Mononuclear cell (primary cell): ENCODE measurements at regions not wholly inside any gene's neighbourhood (a gene's known extent, or its start where the extent isn't known, plus 50 kb on each side); places are given as distances from the start of the nearest gene placed in this dataset.

Experiments used
- H3K27me3 ChIP-seq: 2 replicates; pipeline ENCODE4 v1.6.0; 2011; ENCODE audit warnings: low read length, control low read depth; ENCODE audit not compliant: insufficient read depth
- H3K4me1 ChIP-seq: 2 replicates; pipeline ENCODE4 v1.5.1; 2011; ENCODE audit warnings: mild to moderate bottlenecking, low read length, control low read depth; ENCODE audit not compliant: insufficient read depth
- H3K4me3 ChIP-seq: 2 replicates; pipeline ENCODE4 v1.5.1; 2011; ENCODE audit warnings: mild to moderate bottlenecking, low read length, moderate library complexity
- H3K9me3 ChIP-seq: 2 replicates; pipeline ENCODE4 v1.5.1; 2011; ENCODE audit warnings: low read depth, mild to moderate bottlenecking, control low read depth, low read length

DNA sequence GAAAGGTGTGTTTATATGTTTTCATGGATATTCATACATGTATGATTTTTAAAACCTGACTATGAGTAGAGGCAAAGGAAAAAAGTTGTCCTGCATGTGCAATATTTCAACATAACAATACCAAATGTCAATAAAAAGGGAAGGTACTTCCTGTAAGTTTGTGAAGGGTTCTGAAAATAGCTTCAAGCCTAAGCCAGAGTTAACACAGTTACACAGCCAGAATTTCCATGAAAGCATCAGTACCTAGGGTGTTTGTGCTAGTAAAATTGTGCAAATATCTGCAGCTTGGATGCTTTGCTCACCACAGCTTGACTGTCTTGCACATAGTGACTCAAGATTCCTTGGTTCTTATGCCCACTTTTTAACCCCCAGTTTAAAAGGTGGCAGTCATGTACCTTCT is 193.1 kb upstream of the FAR2 start:
- Histone ChIP-seq H3K27me3 (no peaks in the 10 kb centered on the region), H3K4me3 (no peak overlapping the region), H3K4me1 (no peaks in the 10 kb centered on the region), H3K9me3 (no peaks in the 10 kb centered on the region)

DNA sequence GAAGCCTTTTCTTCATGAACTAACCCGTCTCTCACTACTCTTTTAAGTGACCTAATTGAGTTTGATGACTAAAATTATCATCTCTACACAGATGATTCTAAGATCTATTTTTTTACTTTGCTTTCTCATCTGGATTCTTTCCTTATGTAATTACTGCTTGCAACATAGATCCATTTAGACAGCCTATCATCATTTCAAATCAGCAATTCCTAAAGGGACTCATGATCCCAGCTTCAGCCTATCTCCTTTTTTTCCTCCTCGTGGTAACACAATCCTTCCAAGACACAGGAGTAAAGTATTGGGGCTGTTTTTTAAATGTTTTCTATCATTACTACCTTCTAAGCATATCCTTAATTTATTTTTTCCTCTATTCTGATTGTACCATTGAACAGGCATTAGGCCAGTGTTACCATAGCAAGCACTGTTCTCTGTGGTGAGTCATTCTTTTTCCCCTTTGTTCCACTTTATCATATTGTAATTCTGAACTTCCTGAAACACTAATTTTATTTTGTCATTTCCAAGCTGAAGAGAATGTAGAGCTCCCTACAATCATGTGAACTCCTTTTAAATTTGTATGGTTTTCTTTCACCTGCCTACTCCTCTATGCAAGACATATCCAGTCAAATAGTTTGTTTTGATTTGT is 190.4 kb upstream of the FAR2 start:
- Histone ChIP-seq H3K9me3 (no peaks in the 10 kb centered on the region), H3K4me3 (no peak overlapping the region), H3K27me3 (no peaks in the 10 kb centered on the region), H3K4me1 (no peaks in the 10 kb centered on the region)

DNA sequence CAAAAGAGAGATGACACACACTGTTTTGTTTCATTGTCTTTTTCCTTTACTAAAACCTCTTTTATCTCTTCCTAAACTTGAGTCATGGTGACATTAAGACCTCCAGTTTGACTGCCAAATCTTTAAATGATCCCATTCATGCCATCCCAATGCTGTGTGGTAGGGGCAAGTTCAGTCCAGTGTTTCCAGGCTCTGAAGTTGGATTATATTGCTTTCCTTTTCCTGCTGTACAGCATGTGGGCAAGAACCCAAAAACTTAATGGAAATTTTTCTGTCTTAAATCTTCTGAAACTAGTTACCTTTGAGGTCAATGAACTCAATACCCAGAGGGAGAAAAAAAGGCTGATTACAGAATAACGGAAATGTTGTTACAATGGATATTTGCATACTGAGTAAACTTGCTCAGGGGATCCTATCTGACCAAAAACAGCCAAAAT is 187.1 kb upstream of the FAR2 start:
- no peaks in the 10 kb centered on the region for H3K4me1 ChIP-seq
- H3K27me3 ChIP-seq: no peaks in the 10 kb centered on the region
- no peak overlapping the region for H3K4me3 ChIP-seq
- H3K9me3 ChIP-seq: no peaks in the 10 kb centered on the region

DNA sequence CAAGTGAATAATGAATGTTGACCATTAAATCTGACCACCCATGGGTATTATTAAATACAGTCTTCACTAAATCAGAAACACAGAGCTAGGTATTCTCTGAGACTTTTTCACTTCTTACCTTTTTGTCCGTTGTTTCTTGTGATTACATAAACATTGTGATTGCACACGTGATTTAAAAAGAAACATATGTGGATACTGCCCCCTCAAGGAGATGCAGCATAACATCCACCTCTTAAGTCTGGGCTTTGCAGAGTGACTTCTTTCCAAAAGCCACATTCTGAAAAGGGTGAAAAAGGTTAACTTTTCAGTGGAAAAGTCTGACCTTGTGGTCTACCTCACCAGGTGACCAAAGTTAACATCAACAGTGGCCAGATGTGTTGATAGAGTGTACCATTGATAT is 185.5 kb upstream of the FAR2 start:
- Histone ChIP-seq H3K9me3 (no peaks in the 10 kb centered on the region), H3K27me3 (no peaks in the 10 kb centered on the region), H3K4me1 (no peaks in the 10 kb centered on the region), H3K4me3 (no peak overlapping the region)

DNA sequence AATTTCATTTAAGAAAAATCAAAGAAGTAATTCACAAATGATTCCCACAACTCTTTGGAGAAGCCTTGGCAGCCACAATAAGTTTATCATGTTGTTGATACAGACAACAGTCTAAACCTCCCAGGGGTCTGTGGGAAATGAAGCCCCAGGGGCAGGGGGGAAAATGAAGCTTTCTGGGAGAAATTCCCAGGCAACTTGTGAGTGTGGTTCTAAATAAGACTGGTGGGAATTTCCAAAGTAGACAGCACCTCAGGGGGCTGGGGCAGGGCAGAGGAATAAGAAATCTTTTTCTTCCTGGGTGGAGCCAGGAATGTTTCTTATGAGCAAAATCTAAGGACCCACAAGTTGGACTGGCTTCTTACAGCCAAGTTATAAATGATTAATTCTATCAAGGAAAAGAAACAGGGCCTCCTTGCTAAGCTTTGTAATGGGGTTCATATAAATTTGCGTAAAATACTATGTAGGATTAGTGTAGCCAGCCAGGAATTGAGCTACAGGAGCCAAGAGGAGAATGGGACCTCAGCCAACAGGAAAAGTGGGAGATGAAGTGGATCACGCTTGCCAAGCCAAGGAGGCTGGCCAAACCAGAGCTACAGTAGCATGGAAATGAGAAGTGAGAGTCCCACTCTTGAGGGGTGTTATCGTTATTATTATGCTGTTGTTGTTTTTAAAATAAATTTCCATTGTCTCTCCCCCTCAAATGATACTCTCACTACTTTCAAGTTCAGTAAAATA is 182.9 kb upstream of the FAR2 start:
- Histone ChIP-seq H3K9me3 (no peaks in the 10 kb centered on the region), H3K27me3 (no peaks in the 10 kb centered on the region), H3K4me3 (no peak overlapping the region), H3K4me1 (no peaks in the 10 kb centered on the region)

DNA sequence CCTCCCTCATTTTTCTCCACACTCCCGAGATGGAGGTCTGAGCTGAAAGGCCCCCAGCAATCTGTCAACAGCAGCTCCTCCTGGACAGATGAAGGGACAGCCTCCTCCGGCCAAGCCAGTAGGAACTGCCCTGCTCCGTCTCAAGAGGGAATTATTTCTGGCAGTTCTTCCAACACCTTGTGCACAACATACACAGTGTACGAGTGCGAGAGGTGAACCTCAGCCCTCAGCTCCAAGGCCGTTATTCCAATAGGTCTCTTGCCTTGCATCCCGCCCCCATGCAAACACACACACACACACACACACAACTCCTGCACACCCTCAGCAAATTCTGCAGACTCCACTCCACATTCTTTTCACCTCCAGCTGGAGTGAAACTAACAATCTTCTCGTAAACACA is 181.7 kb upstream of the FAR2 start:
- H3K9me3 ChIP-seq: no peaks in the 10 kb centered on the region
- H3K4me1 ChIP-seq: no peaks in the 10 kb centered on the region
- no peaks in the 10 kb centered on the region for H3K27me3 ChIP-seq
- no peak overlapping the region for H3K4me3 ChIP-seq

DNA sequence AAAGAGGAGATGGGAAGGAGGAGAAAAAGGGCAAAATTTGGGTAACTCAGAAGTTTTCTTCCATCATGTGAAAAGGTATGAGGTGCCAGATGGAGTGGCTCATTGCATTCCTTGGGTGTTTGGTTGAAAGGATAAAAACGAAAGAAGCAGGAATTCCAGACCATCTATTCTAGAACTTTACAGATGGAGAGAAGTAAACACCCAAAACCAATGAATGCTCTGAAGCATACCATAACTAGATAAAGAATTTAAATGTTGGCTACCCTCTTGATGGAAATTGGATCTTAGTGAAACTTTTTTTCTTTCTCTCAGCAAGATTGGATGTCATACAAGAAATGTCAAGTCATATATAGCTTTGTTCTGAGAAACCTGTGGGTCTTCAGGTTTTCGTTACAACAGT is 175.6 kb upstream of the FAR2 start:
- Histone ChIP-seq H3K9me3 (no peaks in the 10 kb centered on the region), H3K27me3 (no peaks in the 10 kb centered on the region), H3K4me1 (no peaks in the 10 kb centered on the region), H3K4me3 (no peak overlapping the region)

DNA sequence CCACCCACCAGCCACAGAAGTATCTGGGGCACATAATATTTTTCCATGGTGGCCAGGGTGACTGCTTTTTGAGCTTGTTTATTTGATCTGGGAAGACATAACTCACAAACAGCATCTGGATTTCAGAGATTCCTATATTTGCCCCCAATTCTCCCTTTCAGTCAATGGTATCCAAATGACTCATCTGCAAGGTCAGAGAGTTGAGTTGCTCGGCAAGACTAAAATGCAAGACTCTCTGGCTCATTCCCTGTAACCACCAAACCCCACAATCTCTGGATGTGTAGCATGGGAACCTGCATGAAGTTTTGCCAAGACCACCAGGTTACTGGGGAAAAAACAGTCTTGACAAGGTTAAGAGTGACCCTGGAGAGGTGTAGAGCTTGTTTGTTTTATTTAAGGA is 174.9 kb upstream of the FAR2 start:
- no peaks in the 10 kb centered on the region for H3K9me3 ChIP-seq
- no peak overlapping the region for H3K4me3 ChIP-seq
- no peaks in the 10 kb centered on the region for H3K27me3 ChIP-seq

DNA sequence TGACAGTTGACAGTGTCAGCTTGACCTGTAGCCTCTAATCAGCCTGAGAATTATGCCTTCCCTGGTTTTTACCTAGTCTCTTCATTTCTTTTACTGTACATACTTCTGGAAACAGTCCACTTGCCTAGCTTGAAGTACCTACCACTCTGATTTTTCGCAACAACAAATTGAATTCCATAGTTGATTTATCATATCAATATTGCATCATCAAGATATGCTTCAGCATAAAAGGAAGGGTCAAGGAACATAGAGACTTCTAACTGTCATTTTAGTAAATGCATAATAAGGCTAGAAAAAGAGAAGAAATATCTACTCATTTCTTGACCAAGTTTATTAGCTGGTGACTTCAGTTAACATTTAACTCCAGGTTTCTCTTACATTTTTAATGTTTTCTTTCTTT is 174.2 kb upstream of the FAR2 start:
- Histone ChIP-seq H3K9me3 (no peaks in the 10 kb centered on the region), H3K27me3 (no peaks in the 10 kb centered on the region), H3K4me1 (no peaks in the 10 kb centered on the region), H3K4me3 (no peak overlapping the region)

More for the DNA sequence above, 174.9 kb upstream of the FAR2 start:
- no peaks in the 10 kb centered on the region for H3K4me1 ChIP-seq

DNA sequence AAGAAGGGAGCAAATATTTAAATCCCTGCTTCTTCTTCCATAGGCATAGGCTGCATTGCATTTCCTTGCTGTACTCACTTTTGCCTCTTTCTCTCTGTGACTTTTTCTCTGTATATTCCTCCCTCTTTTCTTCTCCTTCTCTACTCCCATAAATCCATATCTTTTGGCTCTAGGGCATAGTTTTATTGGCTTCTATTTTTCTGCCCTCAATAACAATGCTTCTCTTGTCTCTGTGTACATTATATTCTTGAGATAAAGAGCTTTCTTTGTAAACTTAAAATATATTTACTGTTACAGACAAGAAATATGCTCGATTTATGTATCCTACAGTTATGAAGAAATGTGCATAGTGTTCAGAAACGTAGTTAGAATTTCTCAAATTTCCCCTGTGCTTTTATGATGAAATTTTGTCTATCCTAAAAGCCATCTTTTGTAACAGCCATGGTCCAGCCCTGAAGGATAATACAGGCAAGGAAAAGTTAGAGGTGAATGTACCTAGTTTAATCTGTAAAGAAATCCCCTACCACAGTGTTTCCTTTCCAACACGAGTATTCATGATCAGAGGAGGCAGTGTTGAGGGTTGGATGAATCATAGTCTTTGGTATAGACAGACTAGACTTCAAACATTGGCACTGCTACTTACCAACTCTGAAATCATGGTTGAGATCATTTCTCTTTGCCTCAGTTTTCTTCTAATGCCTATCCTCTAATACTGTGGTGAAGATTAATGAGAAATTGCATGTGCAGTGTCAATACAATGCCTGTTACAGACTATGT is 173.3 kb upstream of the FAR2 start:
- Histone ChIP-seq H3K27me3 (no peaks in the 10 kb centered on the region), H3K9me3 (no peaks in the 10 kb centered on the region), H3K4me1 (no peaks in the 10 kb centered on the region), H3K4me3 (no peak overlapping the region)

DNA sequence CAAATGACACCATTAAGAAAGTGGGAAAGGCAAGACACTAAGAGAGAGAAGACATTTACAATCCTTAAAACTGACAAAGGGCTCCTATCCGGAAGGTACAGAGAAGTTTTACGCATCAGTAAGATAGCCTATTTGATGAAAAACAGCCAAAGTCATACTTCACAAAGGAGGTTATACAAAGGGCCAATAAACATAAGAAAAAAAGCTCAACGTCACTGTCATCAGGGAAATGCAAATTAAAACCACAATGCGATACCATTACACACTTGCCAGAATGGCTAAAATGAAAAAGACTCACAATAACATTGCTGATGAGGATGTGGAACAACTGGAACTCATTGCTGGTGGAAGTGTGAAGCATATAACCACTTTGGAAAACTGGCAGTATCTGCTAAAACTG is 168.6 kb upstream of the FAR2 start:
- no peaks in the 10 kb centered on the region for H3K27me3 ChIP-seq
- H3K4me3 ChIP-seq: no peak overlapping the region
- no peaks in the 10 kb centered on the region for H3K9me3 ChIP-seq
- H3K4me1 ChIP-seq: no peaks in the 10 kb centered on the region

DNA sequence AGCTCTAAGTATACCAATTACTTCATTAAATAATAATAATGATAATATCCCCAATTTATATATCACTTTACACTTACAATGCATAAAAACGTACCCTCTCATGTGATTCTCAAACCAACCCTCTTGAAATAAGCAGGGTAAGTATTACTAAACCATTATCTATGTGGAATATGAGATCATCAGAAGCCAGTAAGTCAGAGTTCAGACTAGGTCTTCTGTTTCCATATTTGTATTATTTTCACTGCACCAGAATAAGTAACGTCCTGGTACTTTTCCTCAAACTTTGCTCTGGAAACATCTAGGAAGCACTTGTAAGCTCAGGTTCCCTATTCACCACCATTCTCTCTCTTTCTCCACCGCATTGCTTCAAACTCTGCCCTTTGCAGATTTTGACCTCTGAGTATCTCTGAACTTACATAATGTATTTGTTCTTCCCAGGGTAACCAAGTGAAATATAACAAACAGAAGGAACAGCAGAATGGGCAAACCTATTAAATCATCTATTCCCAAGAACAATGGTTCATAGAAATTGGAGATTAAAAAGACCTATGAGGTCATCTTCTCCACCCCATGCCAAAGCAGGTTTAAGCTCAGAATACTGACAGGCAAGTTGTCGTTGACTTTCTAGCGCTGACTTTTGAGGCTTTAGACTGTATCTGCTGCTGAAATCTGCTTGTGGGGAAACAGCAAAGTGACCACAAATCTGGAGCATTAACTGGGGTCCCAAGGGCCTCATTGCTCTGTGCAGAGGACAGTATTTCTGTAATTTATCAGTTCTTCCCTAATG is 161.3 kb upstream of the FAR2 start:
- Histone ChIP-seq H3K9me3 (no peaks in the 10 kb centered on the region), H3K27me3 (no peaks in the 10 kb centered on the region), H3K4me1 (no peaks in the 10 kb centered on the region), H3K4me3 (no peak overlapping the region)

DNA sequence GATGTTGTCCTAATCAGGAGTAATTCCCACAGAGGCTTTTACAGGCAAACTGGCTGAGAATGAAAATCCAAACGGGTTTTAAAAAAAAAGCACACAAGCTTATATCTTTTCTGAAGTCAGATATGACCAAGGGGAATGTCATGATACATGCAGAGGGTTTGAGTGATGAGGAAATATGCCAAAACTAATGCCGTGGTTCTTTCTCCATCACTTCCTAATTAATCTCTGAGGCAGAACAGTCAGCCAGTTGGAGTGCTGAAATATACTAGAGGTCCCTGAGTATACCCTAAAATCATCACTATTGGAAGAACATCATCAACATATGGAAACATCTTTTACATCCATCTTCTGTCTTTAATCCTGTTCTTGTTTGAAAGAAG is 160.8 kb upstream of the FAR2 start:
- Histone ChIP-seq H3K9me3 (no peaks in the 10 kb centered on the region), H3K27me3 (no peaks in the 10 kb centered on the region), H3K4me1 (no peaks in the 10 kb centered on the region), H3K4me3 (no peak overlapping the region)

DNA sequence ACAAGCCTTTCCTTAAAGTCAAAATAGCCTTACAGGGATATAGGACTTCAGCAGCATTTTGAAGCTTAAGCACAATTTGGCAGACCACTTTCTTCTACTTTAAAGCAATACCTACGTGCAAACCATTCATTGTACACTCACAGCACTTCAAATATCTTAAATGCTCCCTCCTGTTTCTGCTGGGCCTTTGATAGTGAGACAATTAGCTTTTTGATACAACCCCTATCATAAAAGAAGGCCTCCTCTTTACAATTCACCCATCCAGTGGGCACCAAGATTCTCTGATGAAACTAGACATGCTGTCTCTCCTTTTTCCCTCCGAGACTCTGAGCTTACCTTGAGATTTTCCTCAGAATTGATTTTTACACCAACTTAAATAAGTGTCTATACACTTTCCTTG is 157.5 kb upstream of the FAR2 start:
- H3K4me3 ChIP-seq: no peak overlapping the region
- H3K27me3 ChIP-seq: no peaks in the 10 kb centered on the region
- H3K9me3 ChIP-seq: no peaks in the 10 kb centered on the region
- H3K4me1 ChIP-seq: no peaks in the 10 kb centered on the region

DNA sequence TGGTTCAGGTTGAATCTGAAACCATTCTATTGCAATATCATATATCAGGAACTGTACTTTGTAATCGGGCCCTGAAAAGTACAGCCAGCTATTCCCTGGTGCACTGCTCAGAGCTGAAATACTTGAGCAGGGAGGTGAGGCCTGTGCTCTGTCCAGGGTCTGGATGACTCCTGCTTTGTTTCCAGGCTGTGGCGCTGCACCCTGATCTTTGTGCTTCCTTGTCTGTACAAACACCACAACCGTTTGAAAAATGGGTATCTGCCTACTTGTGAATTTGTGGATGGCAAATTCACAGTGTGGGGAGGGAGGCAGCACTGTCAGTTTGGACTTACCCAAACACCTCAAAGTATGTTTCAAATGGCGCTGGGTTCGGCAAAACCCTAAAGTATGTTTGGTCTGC is 155.4 kb upstream of the FAR2 start:
- Histone ChIP-seq H3K27me3 (no peaks in the 10 kb centered on the region), H3K4me3 (no peak overlapping the region), H3K4me1 (no peaks in the 10 kb centered on the region), H3K9me3 (no peaks in the 10 kb centered on the region)
